ENCODE measurements at regions not wholly inside any gene's neighbourhood (a gene's known extent, or its start where the extent isn't known, plus 50 kb on each side); places are given as distances from the start of the nearest gene placed in this dataset.

- peak; percentile 15 for TF ChIP-seq JUND (IDR thresholded peaks at IDR 0.05)
- TF ChIP-seq MEF2A (IDR thresholded peaks at IDR 0.05; ENCODE audit: borderline replicate concordance, low read depth): no peak
- TF ChIP-seq YY1 (IDR thresholded peaks at IDR 0.05; ENCODE audit: low read depth): no peak
- TF ChIP-seq ELF1 (IDR thresholded peaks at IDR 0.05): no peak
- TF ChIP-seq NFIC (IDR thresholded peaks at IDR 0.05; ENCODE audit: borderline replicate concordance): peak; percentile 33; the same call in 1 of the 2 replicates
- TF ChIP-seq USF2 (IDR thresholded peaks at IDR 0.05; ENCODE audit: borderline replicate concordance, low read depth, low read length): no peak
- no peak for TF ChIP-seq EP300 (IDR thresholded peaks at IDR 0.05; ENCODE audit: borderline replicate concordance in 1 of 2, low read depth in 1 of 2, low read length in 1 of 2)
- TF ChIP-seq FOSL2 (IDR thresholded peaks at IDR 0.05; ENCODE audit: borderline replicate concordance, low read depth): peak; percentile 29; the same call in 1 of the 2 replicates
- TF ChIP-seq SMC3 (IDR thresholded peaks at IDR 0.05; ENCODE audit: low read depth, low read length): no peak
- TF ChIP-seq, protein P1, sequence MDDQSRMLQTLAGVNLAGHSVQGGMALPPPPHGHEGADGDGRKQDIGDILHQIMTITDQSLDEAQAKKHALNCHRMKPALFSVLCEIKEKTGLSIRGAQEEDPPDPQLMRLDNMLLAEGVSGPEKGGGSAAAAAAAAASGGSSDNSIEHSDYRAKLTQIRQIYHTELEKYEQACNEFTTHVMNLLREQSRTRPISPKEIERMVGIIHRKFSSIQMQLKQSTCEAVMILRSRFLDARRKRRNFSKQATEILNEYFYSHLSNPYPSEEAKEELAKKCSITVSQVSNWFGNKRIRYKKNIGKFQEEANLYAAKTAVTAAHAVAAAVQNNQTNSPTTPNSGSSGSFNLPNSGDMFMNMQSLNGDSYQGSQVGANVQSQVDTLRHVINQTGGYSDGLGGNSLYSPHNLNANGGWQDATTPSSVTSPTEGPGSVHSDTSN (IDR thresholded peaks at IDR 0.05): no peak; the same call in 1 of the 2 replicates
- no peak for TF ChIP-seq NRF1 (IDR thresholded peaks at IDR 0.05; ENCODE audit: low read depth, low read length)
Observed at GRCh38 chr7:82562716-82563404, 119.3 kb upstream of the CACNA2D1 start (continued).

DNA sequence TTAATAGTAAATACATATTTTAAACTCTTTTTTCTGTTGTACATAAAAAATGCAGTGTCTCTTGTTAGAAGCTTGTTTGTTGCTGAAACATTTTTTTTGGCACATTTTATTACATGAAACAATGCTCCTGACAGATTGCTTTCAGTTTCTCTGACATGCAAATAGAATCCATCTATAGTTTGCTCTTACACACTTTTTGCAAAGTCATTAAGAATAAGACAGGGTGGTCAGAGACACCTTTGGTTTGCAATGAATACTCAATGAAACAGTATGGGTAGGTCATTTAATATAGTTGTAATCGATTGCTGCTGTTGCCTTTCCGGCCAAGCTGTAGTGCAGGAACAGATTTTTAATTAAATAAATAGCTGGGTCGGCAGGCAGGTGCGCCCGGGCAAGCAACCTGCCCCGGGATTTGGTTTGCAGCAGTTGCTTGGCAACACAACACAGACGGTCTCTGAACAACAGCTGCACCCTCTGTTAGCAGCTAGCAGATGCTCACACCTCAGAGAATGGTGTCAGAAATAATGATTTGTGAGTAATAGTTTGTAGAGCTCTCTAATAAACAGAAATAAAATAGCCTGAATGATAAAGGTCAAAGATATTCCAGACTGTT, 115.7 kb upstream of the CACNA2D1 start:
- Histone ChIP-seq H3F3A (replicated peaks; ENCODE audit: insufficient read depth) (peaks cover 13% of the 10 kb centered on the region), H3K4me1 (ENCODE audit: control insufficient read depth in 1 of 2, insufficient read depth in 2 of 2, low read depth in 1 of 2, low read length in 1 of 2) (peaks cover 16 to 19% of the 10 kb centered on the region in 2 experiments; a peak in 3 of 4 replicates), H2AFZ (ENCODE audit: low read depth) (peak overlapping the region; percentile 54; the same call in 1 of the 2 replicates), H3K27me3 (ENCODE audit: insufficient read depth) (no peaks in the 10 kb centered on the region), H3K79me2 (ENCODE audit: insufficient read depth) (no peaks in the 10 kb centered on the region), H4K20me1 (ENCODE audit: insufficient read depth) (no peaks in the 10 kb centered on the region), H3K36me3 (replicated peaks in 1 of 2; ENCODE audit: control insufficient read depth in 1 of 2, insufficient read depth in 2 of 2, low read length in 1 of 2) (no peaks in the 10 kb centered on the region), H3K9ac (no peak overlapping the region), H3K9me2 (no peaks in the 10 kb centered on the region; the same call in 1 of the 2 replicates), H3K9me3 (peaks cover 7% of the 10 kb centered on the region; the same call in 1 of the 2 replicates), H3K4me3 (ENCODE audit: low read depth in 2 of 2, low read length in 1 of 2) (peak overlapping the region; percentile 42 to 47), H3K4me2 (peak overlapping the region; percentile 56), H3K27ac (ENCODE audit: low read depth in 2 of 2, low read length in 1 of 2) (peak overlapping the region in 1 of 2 experiments; percentile 71; a peak in 2 of 4 replicates)
- POLR2A ChIA-PET: no interaction called here
- CTCF ChIA-PET: interaction anchor here (0.8 to 2.4 kb wide), 6 partner anchors 12 to 515 kb away, joined by 3 to 14 read pairs (median 4); no protein-coding TSS in a partner anchor
- whole genome bisulfite sequencing (ENCODE audit: low lambda C conversion rate): 10% methylated on average over 7 of the region's 7 CpGs
- peak; percentile 72 for DNase-seq
- TF ChIP-seq EP300 (IDR thresholded peaks at IDR 0.05; ENCODE audit: borderline replicate concordance in 1 of 2, low read depth in 1 of 2, low read length in 1 of 2) (peak in 1 of 2 experiments; percentile 34; a peak in 1 of 4 replicates), GABPA (IDR thresholded peaks at IDR 0.05; ENCODE audit: low read depth) (no peak), TCF12 (IDR thresholded peaks at IDR 0.05) (0 out of 2 replicates have a peak, but pooled peaks have one; percentile 7), CTCF (IDR thresholded peaks at IDR 0.05) (no peak), MEF2A (IDR thresholded peaks at IDR 0.05; ENCODE audit: borderline replicate concordance, low read depth) (no peak), GATA2 (CRISPR knock-in tag; IDR thresholded peaks at IDR 0.05) (no peak), MXI1 (IDR thresholded peaks at IDR 0.05; ENCODE audit: low read depth, low read length) (peak; percentile 38; the same call in 1 of the 2 replicates), NRF1 (IDR thresholded peaks at IDR 0.05; ENCODE audit: low read depth, low read length) (no peak), RXRA (IDR thresholded peaks at IDR 0.05; ENCODE audit: borderline replicate concordance, low read depth) (no peak)
- TF ChIP-seq, protein P2, sequence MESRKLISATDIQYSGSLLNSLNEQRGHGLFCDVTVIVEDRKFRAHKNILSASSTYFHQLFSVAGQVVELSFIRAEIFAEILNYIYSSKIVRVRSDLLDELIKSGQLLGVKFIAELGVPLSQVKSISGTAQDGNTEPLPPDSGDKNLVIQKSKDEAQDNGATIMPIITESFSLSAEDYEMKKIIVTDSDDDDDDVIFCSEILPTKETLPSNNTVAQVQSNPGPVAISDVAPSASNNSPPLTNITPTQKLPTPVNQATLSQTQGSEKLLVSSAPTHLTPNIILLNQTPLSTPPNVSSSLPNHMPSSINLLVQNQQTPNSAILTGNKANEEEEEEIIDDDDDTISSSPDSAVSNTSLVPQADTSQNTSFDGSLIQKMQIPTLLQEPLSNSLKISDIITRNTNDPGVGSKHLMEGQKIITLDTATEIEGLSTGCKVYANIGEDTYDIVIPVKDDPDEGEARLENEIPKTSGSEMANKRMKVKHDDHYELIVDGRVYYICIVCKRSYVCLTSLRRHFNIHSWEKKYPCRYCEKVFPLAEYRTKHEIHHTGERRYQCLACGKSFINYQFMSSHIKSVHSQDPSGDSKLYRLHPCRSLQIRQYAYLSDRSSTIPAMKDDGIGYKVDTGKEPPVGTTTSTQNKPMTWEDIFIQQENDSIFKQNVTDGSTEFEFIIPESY (IDR thresholded peaks at IDR 0.05; ENCODE audit: borderline replicate concordance, low read depth): no peak
- TF ChIP-seq, protein P1 (IDR thresholded peaks at IDR 0.05): no peak
